HG03342 (cell line): ENCODE measurements at regions not wholly inside any gene's neighbourhood (a gene's known extent, or its start where the extent isn't known, plus 50 kb on each side); places are given as distances from the start of the nearest gene placed in this dataset.

Experiments
- ATAC-seq: cut with Tn5 transposase; IDR thresholded peaks from one replicate; pipeline ENCODE4 v1.9.1; 2021; ENCODE audit warnings: mild to moderate bottlenecking, moderate library complexity; ENCODE audit not compliant: unreplicated experiment

GRCh38 chr5:107090506-107090905 is 580.2 kb downstream of the EFNA5 start:
- ATAC-seq: no peak

GRCh38 chr5:107088907-107089306 is 581.8 kb downstream of the EFNA5 start:
- ATAC-seq: no peak

- no peak for ATAC-seq
These were observed 585.2 kb downstream of the EFNA5 start for GRCh38 chr5:107085572-107085971.

- no peak for ATAC-seq
These were observed 595.7 kb downstream of the EFNA5 start for GRCh38 chr5:107074996-107075395.

GRCh38 chr5:107072967-107073366 is 597.8 kb downstream of the EFNA5 start:
- ATAC-seq: no peak

GRCh38 chr5:107072440-107072839 is 598.3 kb downstream of the EFNA5 start:
- no peak for ATAC-seq

- ATAC-seq: no peak
These were observed 602.0 kb downstream of the EFNA5 start for GRCh38 chr5:107068782-107069181.

- no peak for ATAC-seq
These were observed 603.3 kb downstream of the EFNA5 start for GRCh38 chr5:107067395-107067794.

- ATAC-seq: no peak
These were observed 607.2 kb downstream of the EFNA5 start for GRCh38 chr5:107063511-107063910.

GRCh38 chr5:107058803-107059202 is 611.9 kb downstream of the EFNA5 start:
- ATAC-seq: no peak

- no peak for ATAC-seq
These were observed 612.5 kb downstream of the EFNA5 start for GRCh38 chr5:107058235-107058634.

GRCh38 chr5:107056278-107056677 is 614.5 kb downstream of the EFNA5 start:
- ATAC-seq: no peak

GRCh38 chr5:107047048-107047447 is 623.7 kb downstream of the EFNA5 start:
- no peak for ATAC-seq

GRCh38 chr5:107043665-107044064 is 627.1 kb downstream of the EFNA5 start:
- ATAC-seq: no peak

- no peak for ATAC-seq
These were observed 629.8 kb downstream of the EFNA5 start for GRCh38 chr5:107040907-107041306.

GRCh38 chr5:107032629-107033028 is 638.1 kb downstream of the EFNA5 start:
- ATAC-seq: no peak

GRCh38 chr5:107028938-107029337 is 641.8 kb downstream of the EFNA5 start:
- ATAC-seq: peak; percentile 50

GRCh38 chr5:107025712-107026497 is 644.8 kb downstream of the EFNA5 start:
- no peak for ATAC-seq

- ATAC-seq: no peak
These were observed 647.0 kb downstream of the EFNA5 start for GRCh38 chr5:107023732-107024131.

- ATAC-seq: no peak
These were observed 649.2 kb downstream of the EFNA5 start for GRCh38 chr5:107021575-107021974.

GRCh38 chr5:107020626-107021025 is 650.1 kb downstream of the EFNA5 start:
- ATAC-seq: no peak

- ATAC-seq: no peak
These were observed 653.1 kb downstream of the EFNA5 start for GRCh38 chr5:107017616-107018015.

- ATAC-seq: no peak
These were observed 658.4 kb downstream of the EFNA5 start for GRCh38 chr5:107012371-107012770.
